Transverse colon (tissue), 3 donors: ENCODE measurements at regions not wholly inside any gene's neighbourhood (a gene's known extent, or its start where the extent isn't known, plus 50 kb on each side); places are given as distances from the start of the nearest gene placed in this dataset.

Experiments
- CTCF ChIP-seq, 5 experiments: fragments of 200-600 bp in 3 of 5; fragments of 450-650 bp in 2 of 5; sonication (generic) in 3 of 5; IDR thresholded peaks; 1 replicate in 2 of 5; 2 replicates in 3 of 5; pipeline ENCODE4 v1.5.1; 2016 to 2017; ENCODE audit warnings: antibody characterized with exemption in 5 of 5, inconsistent platforms in 3 of 5, mild to moderate bottlenecking in 2 of 5, moderate library complexity in 1 of 5
- POLR2A ChIP-seq: fragments of 450-650 bp; IDR thresholded peaks from one replicate; pipeline ENCODE4 v1.6.1; 2016; ENCODE audit warnings: antibody characterized with exemption, mild to moderate bottlenecking, moderate library complexity

GRCh38 chrX:42585842-42586621 is 191.9 kb downstream of the PPP1R2C start:
- TF ChIP-seq CTCF (IDR thresholded peaks at IDR 0.05) (no peak), POLR2A (no peak)
